NCI-H345 (cell line): ENCODE measurements at regions not wholly inside any gene's neighbourhood (a gene's known extent, or its start where the extent isn't known, plus 50 kb on each side); places are given as distances from the start of the nearest gene placed in this dataset.
"Not testable (repeated sequence)": the region's sequence is repeated elsewhere in the genome, so short reads cannot be mapped to it uniquely, and the experiment has no call there.

ENCODE experiments used
- DNase-seq: peaks from one replicate; lab custom pipeline; 2025; lab: John Stamatoyannopoulos, UW

DNA sequence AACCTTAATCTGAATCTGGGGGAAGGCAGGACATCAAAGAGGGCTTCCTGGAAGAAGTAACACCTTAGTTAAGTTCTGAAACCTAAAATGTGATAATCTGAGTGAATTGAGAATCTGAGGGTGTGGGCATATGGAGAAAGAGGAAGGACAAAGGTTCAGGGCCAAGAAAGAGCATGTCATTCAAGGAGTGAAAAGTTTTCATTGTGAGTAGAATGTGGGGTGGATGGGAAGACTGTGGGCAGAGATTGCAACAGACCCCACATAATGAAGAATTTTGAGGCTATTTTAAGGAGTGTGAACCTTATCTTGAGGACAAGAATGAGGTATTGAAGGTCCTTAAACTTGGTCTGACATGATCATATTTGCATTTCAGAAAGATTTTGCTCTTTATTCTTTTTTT is 227.2 kb downstream of the PTGER3 start:
- no peak for DNase-seq

DNA sequence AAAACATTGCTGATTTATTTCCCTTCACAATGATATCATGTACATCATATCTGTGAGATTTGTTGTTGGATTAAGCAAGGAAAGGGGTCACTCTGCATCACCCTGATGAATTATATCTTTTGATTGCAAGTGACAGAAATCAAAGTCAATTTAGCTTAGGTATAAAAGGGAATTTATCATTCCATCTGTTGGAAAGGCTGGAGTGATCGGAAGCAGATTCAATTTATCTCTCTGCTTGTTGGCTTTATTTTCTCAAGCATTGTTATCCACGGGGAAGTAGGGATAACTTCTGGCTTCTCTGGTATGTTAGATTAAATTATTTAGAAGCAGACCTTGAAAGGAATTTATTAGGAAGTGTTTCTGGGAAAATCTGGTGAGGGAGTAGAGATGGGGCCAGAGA is 226.6 kb downstream of the PTGER3 start:
- DNase-seq = no peak

DNA sequence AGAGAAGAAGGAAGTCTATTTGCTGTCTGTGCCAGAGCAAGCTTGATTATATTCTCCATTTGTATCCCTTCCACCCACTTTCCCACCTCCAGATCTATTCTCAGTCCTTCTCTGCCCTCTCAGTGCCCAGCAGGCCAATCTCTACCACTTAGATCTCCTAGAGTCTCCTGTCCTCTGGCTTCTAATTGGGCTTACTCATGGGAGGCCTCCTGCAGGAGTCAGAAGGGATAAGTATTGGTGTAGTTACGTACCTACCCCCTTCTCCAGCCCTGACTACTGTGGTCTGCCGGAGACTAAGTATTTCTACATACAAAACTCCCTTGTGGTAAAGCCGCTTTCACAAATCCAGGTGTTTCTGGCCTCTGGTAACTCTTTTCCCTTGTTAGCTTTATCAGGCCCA is 221.2 kb downstream of the PTGER3 start:
- DNase-seq = no peak

DNA sequence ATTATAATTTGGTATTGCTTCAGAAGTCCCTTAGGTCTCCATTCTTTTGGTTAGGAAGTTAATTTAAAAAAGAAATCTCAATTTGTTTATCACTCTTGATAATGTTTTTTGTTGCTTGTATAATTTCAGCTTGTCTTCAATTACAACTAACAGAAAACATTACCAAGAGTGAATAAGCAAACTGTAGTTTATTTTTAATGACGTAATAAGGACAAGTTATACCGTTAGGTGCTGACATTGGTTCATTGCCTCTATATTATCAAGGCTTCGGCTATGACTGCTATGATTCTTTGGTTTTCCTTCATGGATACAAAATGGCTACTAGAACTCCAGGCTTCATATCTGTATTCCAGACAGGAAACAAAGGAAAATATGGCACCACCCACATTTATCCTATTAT is 220.6 kb downstream of the PTGER3 start:
- DNase-seq = no peak

DNA sequence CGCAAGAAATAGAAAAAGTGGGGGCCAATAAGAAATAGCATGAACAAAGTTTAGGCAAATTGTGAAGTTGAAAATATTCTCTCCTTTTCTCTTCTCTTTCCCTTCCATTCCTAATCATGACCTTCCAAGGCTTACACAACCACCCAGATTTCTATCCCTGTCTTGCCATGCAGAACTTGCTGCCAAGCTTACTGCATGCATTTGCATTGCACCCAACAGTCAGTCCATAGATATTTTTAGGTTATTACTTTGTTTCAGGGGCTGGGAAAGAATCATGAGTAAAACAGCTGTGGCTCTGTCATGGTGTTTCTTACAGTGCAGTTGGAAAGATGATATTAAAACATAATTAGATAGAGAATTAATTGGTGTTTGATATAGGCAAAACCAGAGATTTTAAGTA is 219.4 kb downstream of the PTGER3 start:
- no peak for DNase-seq

DNA sequence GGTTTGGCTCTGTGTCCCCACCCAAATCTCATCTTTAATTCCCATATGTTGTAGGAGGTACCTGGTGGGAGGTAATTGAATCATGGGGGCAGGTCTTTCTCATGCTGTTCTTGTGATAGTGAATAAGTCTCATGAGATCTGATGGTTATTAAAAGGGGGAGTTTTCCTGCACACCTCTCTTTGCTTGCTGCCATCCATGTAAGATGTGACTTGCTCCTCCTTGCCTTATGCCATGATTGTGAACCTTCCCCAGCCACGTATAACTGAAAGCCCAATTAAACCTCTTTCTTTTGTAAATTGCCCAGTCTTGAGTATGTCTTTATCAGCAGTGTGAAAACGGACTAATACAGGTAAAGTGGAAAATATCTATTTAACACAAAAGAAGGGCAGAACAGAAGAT is 213.3 kb downstream of the PTGER3 start:
- not testable (repeated sequence) for DNase-seq

DNA sequence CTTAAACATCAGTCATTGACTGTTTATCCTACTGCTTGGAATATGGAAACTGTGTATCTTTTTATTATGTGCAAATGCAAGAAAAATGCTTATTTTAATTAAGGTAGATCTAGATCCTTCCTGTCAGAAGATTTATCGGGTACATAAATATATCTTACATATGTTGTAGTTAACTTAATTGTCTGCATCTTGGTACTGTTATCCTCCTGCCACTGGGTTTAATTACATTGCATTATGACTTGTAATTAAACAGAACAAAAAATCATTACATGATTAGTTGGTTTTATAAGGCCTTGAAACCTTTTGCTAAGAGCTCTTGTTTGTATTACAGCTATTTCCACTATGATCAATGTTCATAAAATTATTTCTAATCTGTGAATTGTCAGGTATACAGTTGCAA is 211.2 kb downstream of the PTGER3 start:
- DNase-seq = no peak

GRCh38 chr1:70840260-70840953 is 207.2 kb downstream of the PTGER3 start:
- DNase-seq = no peak

- no peak for DNase-seq
These were observed 205.1 kb downstream of the PTGER3 start for GRCh38 chr1:70842562-70842961.

- no peak for DNase-seq
These were observed 204.2 kb downstream of the PTGER3 start for GRCh38 chr1:70843452-70843851.

- no peak for DNase-seq
These were observed 200.6 kb downstream of the PTGER3 start for GRCh38 chr1:70847013-70847412.

DNA sequence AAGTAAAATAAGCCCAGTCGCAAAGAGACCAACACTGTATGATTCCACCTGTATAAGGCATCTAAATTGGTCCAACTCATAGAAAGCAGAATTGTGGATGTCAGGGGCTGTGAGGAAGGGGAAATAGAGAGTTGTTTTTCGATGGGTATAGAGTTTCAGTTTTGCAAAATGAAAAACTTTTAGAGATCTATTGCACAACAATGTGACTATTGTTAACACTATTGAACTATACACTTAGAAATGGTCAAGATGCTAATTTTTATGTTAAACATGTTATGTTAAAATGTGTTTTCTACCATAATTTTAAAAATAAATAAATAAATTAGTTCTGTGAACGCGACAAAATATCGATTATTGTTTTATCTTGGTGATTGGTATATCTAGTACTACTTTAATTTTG is 192.4 kb downstream of the PTGER3 start:
- DNase-seq = no peak

DNA sequence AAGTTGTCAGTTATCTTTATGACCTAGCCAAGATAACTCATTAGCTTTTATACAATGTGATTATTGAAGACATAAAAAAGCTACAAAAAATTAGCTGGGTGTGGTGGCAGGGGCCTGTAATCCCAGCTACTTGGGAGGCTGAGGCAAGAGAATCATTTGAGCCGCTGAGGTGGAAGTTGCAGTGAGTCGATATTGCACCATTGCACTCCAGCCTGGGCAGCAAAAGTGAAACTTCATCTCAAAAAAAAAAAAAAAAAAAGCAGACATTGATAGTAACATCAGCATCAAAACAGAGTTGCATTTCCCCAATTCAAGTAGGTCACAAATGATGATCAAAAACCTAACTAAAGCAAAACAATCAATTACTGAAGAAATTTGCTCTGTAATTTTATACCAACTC is 191.4 kb downstream of the PTGER3 start:
- DNase-seq = no peak

GRCh38 chr1:70863239-70863638 is 184.4 kb downstream of the PTGER3 start:
- DNase-seq = no peak

DNA sequence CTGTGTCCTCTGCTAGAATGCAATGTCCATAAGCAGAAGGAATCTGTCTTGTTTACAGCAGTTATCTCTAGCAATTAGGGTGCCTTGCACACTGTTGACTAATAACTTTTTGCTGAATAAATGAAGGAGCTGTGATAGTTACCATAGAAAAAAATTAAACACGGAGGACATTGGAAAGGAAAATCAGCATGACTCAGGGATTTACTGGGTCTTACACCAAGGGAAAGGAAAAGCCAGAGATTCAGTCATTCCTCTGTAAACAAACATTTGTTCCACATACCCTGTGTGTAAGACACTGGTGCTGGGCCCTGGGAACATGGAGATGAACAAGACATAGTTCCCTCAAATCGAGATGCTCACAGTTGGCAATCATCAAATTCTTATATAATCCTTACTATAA is 183.3 kb downstream of the PTGER3 start:
- DNase-seq = no peak

- DNase-seq = no peak
These were observed 180.9 kb downstream of the PTGER3 start for GRCh38 chr1:70866542-70867264.

GRCh38 chr1:70871790-70872189 is 175.8 kb downstream of the PTGER3 start:
- no peak for DNase-seq

DNA sequence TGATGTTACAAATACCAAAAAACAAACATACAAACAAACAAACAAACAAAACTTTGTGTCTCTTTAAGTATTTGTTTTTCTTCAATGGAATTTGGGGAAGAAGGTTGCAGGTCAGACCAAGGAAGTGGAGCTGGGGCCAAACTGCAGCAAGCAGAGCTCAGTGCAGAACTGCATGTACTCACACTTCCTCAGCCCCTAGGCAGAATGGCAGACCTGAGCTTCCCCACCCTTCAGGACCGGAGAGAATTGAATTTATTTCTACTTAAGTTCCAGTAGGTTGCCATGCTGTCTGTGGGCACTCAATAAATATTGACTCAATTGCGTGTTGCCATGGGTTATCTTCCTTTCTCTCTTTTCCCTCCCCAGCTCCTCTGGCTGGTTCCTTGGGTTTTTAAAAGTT is 173.6 kb downstream of the PTGER3 start:
- no peak for DNase-seq

DNA sequence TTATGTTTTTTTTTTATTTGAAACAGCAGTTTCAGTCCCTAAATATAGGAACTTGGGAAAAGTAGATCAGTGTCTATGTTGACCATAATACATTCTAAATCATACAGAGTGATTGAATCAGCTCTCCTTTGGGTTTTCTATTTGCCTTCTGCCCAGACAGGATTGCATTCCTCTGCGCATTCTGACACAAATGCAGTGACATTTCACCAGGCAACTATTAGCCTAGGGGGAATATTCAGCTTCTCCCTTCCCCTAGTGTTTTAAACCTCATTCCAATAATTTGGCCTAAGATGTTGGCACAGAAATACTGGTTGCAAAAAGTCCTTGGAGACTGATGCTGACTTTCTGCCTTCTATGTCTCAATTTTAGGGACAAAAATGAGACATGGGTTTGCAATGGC is 172.8 kb downstream of the PTGER3 start:
- DNase-seq = no peak

- DNase-seq = no peak
These were observed 170.3 kb downstream of the PTGER3 start for GRCh38 chr1:70877343-70877742.

DNA sequence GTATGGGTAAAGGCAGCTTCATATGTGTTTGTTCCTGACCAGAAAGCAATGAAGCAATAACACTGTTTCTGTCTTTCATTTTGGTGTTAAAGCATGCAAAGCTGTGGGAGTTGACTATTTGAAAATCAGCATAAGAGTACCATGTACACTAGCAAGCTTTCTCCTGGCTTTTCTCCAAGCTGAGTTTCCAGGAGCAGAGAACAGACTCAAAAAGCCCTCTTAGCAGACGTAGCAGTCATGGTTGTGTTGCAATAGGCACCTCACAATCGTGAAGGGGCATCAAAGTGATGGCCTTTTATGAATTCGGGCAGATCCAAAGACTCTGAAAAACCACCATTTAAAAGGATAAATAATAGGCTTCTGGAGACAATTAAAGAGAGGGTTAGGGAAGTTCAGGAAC is 159.7 kb downstream of the PTGER3 start:
- DNase-seq = no peak

DNA sequence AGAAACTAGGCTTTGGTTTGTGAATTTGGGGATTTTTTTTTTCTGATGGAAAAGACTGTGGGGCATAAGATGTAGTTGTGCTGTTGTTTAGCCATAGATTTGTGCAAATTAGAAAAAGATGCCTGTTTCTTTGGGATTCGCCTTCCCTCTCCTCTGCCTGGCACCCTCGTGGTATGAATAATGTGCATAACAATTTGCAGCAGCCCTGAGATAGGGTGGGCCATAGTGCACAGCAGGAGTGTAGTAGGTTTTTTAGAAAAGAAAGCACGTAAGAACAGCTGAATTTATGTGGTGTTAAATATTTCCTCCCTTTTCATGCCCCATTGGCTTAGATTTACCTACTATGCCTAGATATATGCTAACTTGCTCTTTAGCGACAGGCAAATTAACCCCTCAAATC is 158.9 kb downstream of the PTGER3 start:
- no peak for DNase-seq

DNA sequence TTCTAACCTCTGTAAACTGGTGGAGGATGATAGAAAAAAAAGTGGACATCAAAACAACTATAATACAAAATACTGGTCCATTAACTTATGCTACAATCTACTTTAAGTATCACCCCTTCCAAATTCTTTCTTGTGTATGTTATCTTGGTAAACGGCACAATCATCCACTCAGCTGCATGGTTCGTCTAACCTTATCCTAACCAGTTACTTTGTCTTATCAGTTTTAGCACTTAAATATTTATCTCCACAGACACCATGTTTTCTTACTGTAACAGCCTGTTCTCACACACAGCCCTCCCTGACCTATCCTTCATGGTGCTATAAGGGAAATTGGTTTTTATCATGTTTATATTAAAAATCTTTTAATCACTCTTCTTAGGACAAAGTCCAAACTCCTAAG is 157.2 kb downstream of the PTGER3 start:
- no peak for DNase-seq
